Stimulated activated CD4-positive, alpha-beta T cell treated with anti-CD3 and anti-CD28 coated beads, Interleukin-1b, Interleukin-23, amount 100 ng/mL, for 48 hours (primary cell): ENCODE measurements at regions not wholly inside any gene's neighbourhood (a gene's known extent, or its start where the extent isn't known, plus 50 kb on each side); places are given as distances from the start of the nearest gene placed in this dataset.

Experiments
- DNase-seq: peaks from one replicate; pipeline ENCODE4 v3.0.0-alpha.2; 2020

DNA sequence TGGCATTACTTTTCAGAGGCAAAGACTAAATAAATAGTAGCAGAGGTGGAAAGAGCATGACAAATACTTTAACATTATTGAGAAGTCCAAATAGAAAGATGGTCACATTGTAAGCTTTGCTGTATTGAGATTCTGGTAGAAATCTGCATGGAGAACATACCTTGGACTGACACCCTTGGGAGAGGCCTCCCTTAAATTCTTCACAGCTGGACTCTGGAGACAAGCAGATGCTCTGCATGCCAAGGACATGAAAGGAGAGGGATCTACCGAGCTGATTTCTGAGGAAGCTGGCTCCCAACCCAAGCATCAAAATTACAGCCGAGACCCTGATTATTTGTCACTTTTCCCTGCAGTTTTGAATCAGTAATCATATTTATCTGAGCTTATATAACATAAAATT, 212.5 kb upstream of the COL8A1 start:
- DNase-seq: no peak

DNA sequence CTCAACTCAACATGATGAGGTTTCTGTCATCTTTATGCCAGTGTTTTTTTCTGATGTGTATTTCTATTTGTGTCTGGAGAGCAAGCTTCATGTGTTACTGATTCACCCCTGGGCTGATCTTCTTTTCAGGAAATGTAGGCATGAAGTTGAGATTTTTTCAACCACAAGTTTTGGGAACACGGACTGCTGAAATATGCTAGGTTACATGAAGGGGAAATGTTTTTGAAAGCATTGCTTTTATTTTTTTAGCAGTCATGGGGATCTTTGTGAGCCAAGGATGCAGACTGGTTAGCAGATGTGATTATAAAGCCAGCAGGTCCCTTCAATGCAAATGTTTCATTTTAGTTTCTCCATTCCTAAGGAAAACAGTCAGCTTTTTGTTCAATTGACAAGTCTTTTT, 219.3 kb upstream of the COL8A1 start:
- DNase-seq: no peak

DNA sequence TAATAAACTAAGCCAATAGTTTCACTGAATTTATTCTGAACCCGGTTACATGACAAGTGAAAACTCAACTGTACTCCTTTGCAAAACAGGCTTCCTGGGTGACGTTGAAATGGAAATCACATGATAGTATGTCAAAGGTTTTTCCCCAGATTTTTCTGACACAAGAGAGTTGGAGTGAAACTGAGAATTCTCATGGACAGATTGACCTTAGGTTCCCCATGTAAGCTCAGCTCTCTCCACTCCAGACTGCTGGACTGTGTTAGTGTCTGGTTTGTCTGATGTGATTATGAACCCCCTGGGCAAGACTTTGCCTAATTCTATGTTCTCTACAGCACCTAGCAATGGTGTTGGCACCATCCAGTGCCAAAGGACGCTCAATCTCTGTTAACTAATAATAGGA, 219.7 kb upstream of the COL8A1 start:
- no peak for DNase-seq

DNA sequence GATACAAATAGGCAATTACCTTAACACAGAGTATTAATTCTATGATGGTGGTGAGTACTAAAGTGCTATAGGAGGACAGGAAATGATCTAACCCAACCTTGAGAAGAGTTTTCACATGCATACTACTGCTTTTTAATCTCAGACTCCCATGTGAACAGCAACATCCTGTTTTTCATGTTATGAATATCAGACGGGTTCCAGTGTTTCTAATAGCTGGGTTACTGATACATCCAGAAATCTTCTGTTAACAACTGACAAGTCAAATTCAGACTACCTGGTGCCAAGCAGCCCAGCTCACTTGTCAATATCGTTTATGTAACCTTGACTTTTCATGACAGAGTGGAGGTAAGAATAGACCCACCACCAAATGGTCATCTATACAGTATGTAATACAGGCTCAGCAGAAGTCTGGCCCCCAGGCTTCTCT, 220.2 kb upstream of the COL8A1 start:
- no peak for DNase-seq

DNA sequence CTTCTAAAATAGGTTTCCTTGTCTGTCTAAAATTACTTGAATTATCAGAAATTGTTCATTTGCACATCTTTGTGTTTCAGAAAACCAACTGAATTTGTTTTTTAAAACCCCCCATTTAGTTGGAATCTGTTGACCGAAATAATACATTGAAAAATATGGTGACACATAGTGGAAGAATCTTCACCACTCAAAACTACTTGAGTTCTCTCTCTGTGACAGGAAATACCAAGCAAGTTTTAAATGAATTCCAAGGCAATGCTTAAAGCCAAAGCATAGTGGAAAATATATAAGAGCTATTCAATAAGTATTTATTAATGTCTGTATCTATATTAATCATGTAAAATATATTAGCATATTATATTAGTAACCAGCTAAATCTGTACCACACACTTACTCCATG, 224.9 kb upstream of the COL8A1 start:
- no peak for DNase-seq

DNA sequence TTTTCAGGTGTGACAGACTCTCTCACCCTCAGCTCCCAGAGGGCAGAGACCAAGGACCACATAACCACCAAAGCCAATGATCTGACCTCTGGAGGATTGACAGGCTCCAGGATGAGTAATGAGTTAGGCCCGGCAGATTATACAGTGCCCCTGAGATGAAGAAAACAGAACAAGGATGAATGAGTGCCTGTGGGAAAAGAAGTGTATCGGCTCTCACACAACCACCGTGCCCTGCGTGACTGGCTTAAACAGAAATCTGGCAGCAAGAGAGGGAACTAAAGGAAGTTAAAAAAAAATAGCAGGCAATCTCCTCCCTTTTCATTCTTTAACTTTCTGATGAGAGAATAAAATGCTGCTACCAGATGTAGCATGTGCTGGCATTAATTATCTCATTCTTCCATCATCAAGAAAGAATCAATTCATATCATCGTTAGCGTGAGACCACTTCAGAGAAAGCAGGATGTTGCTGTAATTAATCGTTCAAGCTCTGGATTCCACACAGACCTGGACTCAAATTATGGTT, 227.5 kb upstream of the COL8A1 start:
- no peak for DNase-seq

DNA sequence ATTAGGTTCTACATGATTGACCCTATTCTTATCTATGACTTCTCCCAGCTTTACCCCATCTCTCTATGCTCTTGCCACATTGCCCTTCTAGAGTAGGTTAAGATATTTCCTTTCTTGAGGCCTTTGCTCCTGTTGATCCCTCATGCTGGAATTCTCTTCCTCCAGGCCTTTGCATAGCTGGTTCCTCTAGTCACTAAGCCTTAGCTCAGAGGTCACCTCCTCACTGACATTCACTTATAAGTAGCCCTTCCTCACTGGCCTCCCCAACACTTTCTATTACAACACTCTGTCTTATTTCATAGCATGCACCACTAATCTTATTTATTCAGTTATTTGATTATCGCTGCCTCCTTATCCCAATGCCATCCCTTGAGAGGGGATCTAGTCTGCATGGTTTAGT, 228.4 kb upstream of the COL8A1 start:
- no peak for DNase-seq

DNA sequence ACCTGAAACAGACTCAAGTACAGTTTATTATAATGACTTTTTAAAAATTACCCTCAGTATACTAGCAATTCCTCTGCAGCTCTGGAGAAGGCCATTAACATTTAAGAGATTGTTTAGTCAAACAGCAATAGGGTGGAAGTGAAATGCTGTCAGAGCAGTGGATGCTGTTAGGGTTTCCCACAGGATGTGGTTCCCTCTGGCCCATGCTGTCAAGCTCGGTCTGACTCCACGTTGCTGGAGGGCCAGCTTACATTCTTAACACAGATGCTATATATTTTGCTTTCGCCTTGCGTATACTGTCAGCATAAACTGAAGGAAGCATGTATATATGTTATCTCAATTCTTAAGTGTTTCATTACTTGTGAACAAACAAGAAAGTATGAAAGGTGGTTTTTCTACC, 231.1 kb upstream of the COL8A1 start:
- no peak for DNase-seq

DNA sequence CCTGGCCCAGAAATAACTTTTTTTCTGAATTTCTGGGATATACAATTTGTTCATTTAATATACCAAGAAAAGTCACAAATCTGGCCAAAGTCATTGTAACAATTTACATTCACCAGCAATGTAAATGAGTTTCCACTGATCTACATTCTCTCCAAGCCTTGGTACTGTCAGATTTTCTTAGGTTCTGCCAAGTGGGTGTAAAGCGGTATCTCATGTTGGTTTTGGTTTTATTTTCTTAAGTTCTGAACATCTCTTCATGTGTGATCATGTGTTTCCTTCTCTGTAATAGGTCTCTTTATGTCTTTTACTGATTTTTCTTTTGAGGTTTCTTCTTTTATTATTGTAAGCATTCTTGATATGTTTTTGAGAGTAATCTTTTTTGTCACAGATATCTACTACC, 235.6 kb upstream of the COL8A1 start:
- no peak for DNase-seq

DNA sequence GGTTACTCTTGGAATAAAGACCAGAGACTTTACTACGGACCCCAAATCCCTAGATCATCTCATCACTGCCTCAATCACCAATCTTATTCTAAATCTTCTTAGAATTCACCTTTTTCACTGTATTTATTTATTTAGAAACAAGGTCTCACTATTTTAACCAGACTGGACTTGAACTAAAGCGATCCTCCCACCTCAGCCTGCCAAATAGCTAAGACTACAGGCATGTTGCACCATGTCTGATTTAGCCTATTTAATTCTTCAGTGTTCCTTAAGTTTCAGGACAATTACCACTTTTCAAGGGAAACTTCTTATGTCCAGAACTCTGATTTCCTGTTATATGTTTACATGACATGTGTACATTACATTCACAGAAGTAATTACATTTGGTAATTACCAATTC, 238.0 kb upstream of the COL8A1 start:
- DNase-seq: no peak

DNA sequence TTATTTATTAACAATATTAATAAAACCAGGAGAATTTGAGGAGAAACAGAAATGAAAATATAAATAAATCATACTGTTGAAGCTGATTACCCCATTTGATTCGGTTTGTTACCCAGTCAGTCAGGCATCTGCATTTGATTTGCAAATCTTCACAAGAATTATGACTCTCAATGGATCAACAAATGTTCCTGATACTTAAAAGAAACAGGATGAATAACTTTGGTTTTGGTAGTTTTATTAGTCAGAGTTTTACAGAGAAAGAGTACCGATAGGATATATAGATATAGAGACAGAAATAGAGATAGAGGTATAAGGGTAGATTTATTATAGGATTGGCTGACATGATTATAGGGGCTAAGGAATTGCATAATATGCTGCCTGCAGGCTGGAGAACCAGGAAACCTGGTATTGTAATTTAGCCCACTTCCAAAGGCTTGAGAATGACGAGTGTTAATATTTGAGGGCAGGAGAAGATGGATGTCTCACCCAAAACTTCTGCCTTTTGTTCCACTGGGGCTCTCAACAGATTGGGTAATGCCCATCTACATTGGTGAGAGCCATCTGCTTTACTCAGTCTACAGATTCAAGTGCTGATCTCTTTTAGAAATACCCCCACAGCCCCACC, 241.6 kb upstream of the COL8A1 start:
- DNase-seq: no peak

DNA sequence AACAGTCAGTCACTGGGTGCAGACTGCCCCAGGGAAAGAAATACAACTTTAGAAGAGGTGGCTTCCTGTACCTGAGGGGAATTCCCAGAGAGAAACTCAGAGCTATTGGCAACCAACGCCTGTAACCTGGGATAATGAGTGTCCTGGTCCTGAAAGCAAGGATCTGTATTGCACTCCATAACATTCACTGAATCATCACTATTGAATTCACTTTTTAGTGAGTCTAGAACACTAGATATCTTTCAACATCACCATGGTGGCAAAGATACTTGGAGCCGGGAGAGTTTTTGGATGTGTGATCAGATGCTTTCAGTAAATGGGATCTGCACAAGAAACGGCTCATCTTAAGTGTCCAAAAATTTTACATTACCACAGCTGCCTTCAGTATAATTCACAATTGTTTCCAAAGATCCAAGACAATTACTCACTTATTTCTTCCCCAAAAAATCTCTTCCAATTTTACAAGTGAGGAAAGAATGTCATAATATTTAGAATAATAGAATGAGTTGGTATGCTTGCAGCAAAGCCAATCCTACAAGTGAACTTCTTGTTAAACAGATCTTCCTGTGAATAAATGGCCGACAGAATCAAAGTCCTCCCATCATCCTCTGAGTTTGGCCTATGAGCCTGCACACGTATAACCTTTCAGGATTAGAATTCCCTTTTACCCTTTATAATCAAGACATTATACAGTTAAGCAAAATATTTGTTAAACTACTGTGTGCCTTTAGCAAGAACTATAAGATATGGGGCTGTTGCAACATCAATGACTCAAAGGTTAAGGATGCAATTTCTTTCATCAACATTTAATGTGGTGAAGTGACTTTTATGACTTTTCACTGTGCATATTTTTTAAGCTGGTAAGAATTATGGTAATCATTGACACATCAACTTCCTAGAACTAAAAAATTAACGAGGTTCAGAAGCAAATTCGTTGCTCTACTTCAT, 243.3 kb upstream of the COL8A1 start:
- no peak for DNase-seq

DNA sequence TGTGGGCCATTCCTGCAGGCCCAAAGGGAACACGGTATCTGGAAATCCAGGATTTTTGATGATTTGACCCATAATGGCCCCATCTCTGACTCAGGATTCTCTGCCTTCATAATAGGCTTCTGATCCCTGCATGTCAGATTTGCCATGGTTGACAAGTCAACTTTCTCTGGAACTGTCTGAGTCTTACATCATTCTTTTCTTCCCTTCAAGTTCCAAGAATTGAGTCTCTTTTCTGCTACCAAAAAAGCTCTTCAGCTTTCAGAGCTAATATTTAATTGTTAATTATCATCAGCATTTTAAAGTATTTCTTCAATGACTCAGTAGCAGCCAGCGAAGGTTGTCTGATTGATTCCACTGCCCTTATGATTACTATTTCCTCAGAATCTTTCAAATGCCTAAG, 244.4 kb upstream of the COL8A1 start:
- no peak for DNase-seq

DNA sequence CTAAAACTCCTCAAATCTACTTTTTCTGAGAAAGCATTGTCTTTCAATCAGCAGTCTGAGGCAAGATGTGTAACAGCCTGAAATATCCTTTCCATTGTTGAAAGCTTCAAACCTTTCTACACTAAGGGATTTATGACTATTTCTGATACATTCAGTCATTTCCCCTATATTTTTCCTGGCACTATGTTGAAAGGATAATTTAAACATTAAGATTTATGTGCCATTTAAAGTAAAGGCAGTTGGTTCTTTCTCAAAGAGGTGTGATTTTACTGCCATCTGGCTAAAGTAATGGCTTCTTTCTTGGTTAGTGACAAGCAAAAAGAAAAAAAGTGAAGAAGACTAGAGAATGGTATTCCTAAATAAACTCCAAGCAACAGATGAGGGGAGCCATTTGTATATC, 249.6 kb upstream of the COL8A1 start:
- no peak for DNase-seq

DNA sequence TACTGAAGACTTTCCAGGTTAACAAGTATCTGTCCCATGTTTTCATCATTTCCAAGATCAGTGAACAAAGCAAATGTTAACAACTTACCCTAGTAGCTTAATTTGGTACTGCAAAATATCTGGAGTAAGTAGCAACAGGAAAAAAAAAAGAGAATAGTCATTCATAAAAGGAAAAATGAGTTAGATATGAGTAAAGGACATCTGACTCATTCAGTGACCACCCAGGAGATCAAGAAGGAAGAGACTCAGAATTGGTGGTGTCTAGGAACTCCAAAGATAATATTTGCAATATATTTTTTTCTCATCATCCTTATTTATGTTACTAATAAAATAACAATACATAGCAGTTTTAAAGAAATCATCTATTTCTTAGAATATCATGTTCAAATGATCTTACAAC, 253.8 kb upstream of the COL8A1 start:
- no peak for DNase-seq

DNA sequence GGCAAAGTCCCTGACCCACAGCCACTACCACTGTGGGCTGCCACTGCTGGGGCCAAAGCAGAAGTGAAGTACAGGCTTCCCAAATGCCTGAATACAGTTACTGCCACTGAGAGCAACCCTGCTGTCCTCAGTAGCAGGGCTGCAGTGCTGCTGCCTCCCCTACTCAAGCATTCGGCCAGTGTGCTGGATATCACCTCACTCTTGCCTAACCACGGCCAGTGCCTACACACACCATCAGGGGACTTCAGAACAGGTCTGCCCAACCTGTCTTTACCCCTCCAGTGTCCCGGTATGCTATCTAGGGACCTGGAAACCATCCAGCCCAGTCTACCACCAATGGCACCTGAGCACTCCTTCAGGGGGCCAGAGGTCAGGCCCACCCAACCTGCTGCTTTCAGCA, 261.5 kb upstream of the COL8A1 start:
- no peak for DNase-seq

DNA sequence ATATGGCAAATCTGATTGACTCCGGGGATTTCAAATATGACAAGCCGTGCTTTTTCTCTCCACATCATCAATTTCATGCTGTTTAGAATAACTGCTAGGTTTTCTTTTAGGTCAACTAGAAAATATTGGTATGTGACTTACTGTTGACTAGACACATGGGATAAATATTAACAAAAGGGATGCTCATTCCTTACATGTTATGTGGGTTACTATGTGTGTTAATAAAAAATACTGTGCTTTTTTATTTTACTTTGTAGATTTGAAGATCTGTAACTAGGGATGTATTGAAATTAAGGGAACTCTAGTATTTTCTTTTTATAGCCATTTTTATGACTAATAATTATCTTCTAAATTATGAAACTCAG, 264.6 kb upstream of the COL8A1 start:
- no peak for DNase-seq

DNA sequence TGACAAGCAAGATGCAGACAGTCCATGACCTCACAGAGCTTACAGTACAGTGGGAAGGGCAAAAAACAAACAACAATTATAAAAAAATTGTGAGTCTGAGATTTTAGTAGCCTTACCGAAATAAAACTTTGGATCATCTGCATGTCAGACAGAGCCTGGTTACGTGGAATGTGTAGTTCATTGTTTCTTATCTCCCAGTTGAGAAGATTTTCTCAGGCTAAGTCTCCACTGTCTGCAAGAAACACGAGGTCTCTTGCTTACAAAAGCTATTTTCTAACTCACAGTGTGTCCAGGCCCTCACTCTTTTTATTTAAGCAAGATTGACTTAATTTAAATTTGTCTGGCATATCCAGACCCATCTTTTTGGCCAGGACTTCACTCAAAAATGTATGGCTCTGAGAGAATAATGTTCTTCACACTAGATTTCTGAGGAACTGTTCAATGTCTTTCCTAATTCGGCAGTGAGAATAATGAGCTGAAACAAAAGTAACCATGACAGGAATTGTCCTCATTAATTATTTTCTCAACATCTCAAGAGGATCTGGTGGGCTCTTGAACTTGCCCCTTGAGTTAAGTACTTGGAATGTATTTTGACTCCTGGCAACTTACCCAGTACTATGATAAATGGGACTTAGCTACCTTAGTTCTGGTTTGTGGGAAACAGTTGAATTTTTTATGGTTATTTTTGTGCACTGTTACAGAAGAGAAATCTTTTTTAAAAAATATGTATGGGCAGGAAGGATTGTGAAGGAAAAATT, 265.1 kb upstream of the COL8A1 start:
- no peak for DNase-seq

DNA sequence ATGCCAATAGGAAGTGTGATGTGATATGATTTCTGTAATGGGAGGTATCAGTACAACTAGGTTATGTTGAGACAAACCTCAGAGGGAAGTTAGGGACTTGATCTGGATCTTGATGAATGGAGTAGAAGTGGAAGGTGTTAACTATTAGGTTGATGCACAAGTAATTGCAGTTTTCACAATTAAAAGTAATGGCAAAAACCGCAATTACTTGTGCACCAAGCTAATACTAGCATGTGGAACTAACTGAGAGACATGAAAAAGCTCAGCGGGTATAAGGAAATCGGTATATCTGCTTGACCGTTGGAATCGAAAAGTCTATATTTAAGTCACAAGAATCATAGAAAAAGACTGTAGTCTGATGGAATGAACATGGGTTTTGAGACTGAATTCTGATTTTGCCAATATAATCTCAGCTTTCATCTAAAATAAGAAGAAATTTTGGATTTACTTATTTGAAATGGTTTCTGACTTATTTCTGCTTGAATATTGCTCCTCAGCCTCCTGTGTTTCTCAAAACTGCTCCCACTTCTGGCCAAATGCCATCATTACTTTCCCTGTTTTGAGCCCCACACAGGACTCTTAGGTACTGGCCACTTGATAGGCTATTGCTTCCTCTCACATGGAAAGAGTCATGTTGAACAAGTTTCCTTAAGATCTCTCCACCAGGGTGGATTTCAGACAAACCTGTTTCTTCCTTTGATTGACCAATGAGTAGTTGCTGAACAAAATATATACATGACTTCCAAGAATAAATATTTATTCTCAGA, 271.5 kb upstream of the COL8A1 start:
- DNase-seq: no peak

DNA sequence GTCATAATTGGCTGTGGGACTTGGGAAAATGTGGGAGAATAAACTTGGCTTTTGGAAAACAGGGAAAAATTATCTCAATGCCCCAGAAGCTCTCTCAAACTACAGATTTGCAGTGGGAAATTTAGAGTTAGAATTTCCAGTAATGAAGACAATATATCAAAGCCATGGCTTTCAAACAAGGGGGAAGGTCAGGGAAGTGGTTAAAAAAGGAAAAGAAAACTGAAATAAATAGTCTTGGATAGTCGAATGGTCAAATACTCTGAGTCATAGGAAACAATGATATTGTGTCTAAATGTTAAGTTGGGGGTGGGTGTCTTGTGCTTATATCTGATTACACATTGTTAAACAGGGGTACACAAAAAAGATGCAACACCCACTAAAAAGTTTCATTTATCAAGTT, 272.4 kb upstream of the COL8A1 start:
- DNase-seq: no peak

DNA sequence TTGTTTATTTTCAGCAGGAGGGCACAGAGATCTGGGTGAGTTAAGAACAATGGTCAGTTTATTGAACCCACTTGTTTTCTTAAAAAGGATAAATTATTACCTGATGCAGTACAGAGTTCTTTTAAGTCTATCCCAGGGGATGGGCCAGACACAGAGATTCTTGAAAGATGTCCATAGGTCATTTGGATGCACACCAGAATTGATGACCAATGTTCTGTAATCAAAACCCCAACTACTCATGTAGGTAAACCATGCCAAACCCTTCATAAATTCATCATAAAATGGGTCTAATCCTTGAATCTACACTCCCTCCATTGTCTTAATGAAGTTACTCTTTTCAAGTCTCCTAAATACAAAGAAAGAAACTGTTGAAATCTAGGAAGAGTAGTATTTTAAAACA, 273.0 kb upstream of the COL8A1 start:
- no peak for DNase-seq

DNA sequence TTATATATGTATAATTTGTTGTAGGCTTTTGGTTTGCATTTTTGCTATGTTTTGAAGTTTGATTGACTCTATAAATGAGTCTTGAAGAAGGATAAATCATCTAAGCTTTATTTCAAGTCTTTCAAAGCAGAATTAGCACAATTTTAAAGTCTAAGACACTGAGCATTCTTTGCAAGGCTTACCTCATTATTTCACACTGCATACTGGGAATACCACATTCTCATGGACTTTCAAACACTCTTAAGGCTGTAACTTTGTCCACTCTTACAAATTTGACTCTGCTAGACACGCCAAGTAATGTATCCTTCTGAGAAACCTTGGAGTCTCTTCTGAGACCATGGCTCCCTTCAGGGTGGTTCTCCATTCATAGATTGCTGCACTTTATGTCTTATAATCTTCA, 281.3 kb upstream of the COL8A1 start:
- no peak for DNase-seq

DNA sequence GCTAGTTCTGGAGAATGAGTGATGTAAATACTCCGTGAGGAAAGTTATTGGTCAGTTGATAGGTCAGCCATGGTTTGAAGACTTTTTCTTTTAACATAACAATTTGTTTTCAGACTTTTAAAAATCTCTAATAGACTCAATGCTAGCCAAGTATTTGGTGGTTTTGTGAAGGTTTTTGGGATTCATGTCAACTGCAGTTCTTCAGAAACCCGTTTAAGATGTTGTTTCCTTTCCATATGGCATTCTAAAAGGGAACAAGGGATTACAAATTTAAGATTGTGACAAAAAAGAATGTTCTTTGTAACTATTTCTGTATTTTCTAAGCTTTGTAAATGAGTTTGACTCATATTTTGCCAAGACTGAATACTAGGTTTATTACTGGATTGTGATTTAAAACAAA, 281.7 kb upstream of the COL8A1 start:
- no peak for DNase-seq
